ENCODE measurements at regions not wholly inside any gene's neighbourhood (a gene's known extent, or its start where the extent isn't known, plus 50 kb on each side); places are given as distances from the start of the nearest gene placed in this dataset.

DNA sequence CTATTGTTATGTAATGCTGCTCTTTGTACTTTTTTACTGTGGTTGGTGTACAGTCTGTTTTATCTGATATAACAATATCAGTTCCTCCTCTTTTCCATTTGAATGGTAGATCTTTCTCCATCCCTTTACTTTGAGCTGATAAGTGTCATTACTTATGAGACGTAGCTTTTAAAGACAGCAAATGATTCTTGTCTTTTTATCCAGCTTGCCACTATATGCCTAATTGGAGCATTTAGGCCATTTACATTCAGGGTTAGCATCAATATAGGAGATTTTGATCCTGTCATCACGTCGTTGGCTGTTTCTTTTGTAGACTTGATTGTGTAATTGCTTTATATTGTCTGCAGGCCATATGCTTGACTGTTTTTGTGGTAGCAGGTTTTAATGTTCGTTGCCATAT, 894.2 kb upstream of the ATXN8OS start:
- Histone ChIP-seq H3K4me3 (ENCODE audit: low read length) (no peak overlapping the region), H4K20me1 (ENCODE audit: insufficient read depth, low read length) (no peaks in the 10 kb centered on the region), H3K27ac (ENCODE audit: low read length) (no peak overlapping the region), H3K27me3 (ENCODE audit: low read depth, low read length) (no peaks in the 10 kb centered on the region), H3K4me2 (ENCODE audit: low read length) (no peak overlapping the region), H2AFZ (ENCODE audit: low read depth, low read length) (no peak overlapping the region), H3K4me1 (ENCODE audit: low read length) (no peaks in the 10 kb centered on the region), H3K9ac (ENCODE audit: low read length) (no peak overlapping the region), H3K9me3 (ENCODE audit: insufficient read depth, low read length) (no peaks in the 10 kb centered on the region), H3K79me2 (ENCODE audit: low read length) (no peaks in the 10 kb centered on the region), H3K36me3 (replicated peaks; ENCODE audit: low read depth, low read length) (no peaks in the 10 kb centered on the region)
- no peak for TF ChIP-seq EZH2phosphoT487 (IDR thresholded peaks at IDR 0.05; ENCODE audit: low read depth)
- TF ChIP-seq, protein P1, sequence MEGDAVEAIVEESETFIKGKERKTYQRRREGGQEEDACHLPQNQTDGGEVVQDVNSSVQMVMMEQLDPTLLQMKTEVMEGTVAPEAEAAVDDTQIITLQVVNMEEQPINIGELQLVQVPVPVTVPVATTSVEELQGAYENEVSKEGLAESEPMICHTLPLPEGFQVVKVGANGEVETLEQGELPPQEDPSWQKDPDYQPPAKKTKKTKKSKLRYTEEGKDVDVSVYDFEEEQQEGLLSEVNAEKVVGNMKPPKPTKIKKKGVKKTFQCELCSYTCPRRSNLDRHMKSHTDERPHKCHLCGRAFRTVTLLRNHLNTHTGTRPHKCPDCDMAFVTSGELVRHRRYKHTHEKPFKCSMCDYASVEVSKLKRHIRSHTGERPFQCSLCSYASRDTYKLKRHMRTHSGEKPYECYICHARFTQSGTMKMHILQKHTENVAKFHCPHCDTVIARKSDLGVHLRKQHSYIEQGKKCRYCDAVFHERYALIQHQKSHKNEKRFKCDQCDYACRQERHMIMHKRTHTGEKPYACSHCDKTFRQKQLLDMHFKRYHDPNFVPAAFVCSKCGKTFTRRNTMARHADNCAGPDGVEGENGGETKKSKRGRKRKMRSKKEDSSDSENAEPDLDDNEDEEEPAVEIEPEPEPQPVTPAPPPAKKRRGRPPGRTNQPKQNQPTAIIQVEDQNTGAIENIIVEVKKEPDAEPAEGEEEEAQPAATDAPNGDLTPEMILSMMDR (IDR thresholded peaks at IDR 0.05; ENCODE audit: low read depth, low read length) = no peak

- Histone ChIP-seq H3K9ac (ENCODE audit: low read length) (no peak overlapping the region), H3K79me2 (ENCODE audit: low read length) (no peaks in the 10 kb centered on the region), H3K4me2 (ENCODE audit: low read length) (no peak overlapping the region), H3K27me3 (ENCODE audit: low read depth, low read length) (no peaks in the 10 kb centered on the region), H3K4me1 (ENCODE audit: low read length) (no peaks in the 10 kb centered on the region), H4K20me1 (ENCODE audit: insufficient read depth, low read length) (no peaks in the 10 kb centered on the region), H3K4me3 (ENCODE audit: low read length) (no peak overlapping the region), H3K36me3 (replicated peaks; ENCODE audit: low read depth, low read length) (no peaks in the 10 kb centered on the region), H3K9me3 (ENCODE audit: insufficient read depth, low read length) (no peaks in the 10 kb centered on the region), H3K27ac (ENCODE audit: low read length) (no peak overlapping the region), H2AFZ (ENCODE audit: low read depth, low read length) (no peak overlapping the region)
- no peak for TF ChIP-seq EZH2phosphoT487 (IDR thresholded peaks at IDR 0.05; ENCODE audit: low read depth)
- TF ChIP-seq, protein P1 (IDR thresholded peaks at IDR 0.05; ENCODE audit: low read depth, low read length) = no peak
These were observed 903.0 kb upstream of the ATXN8OS start for GRCh38 chr13:69204620-69205019.

GRCh38 chr13:69202996-69203395, 904.6 kb upstream of the ATXN8OS start:
- Histone ChIP-seq H3K9ac (ENCODE audit: low read length) (no peak overlapping the region), H3K79me2 (ENCODE audit: low read length) (no peaks in the 10 kb centered on the region), H3K36me3 (replicated peaks; ENCODE audit: low read depth, low read length) (no peaks in the 10 kb centered on the region), H3K27me3 (ENCODE audit: low read depth, low read length) (no peaks in the 10 kb centered on the region), H3K4me3 (ENCODE audit: low read length) (no peak overlapping the region), H2AFZ (ENCODE audit: low read depth, low read length) (peak overlapping the region; percentile 31; the same call in 1 of the 2 replicates), H3K27ac (ENCODE audit: low read length) (no peak overlapping the region), H4K20me1 (ENCODE audit: insufficient read depth, low read length) (no peaks in the 10 kb centered on the region), H3K9me3 (ENCODE audit: insufficient read depth, low read length) (no peaks in the 10 kb centered on the region), H3K4me2 (ENCODE audit: low read length) (no peak overlapping the region), H3K4me1 (ENCODE audit: low read length) (no peaks in the 10 kb centered on the region)
- no peak for TF ChIP-seq EZH2phosphoT487 (IDR thresholded peaks at IDR 0.05; ENCODE audit: low read depth)
- TF ChIP-seq, protein P1 (IDR thresholded peaks at IDR 0.05; ENCODE audit: low read depth, low read length) = no peak

- Histone ChIP-seq H3K27me3 (ENCODE audit: low read depth, low read length) (no peaks in the 10 kb centered on the region), H2AFZ (ENCODE audit: low read depth, low read length) (no peak overlapping the region), H3K79me2 (ENCODE audit: low read length) (no peaks in the 10 kb centered on the region), H3K9ac (ENCODE audit: low read length) (no peak overlapping the region), H3K4me3 (ENCODE audit: low read length) (no peak overlapping the region), H3K4me1 (ENCODE audit: low read length) (no peaks in the 10 kb centered on the region), H3K9me3 (ENCODE audit: insufficient read depth, low read length) (no peaks in the 10 kb centered on the region), H4K20me1 (ENCODE audit: insufficient read depth, low read length) (no peaks in the 10 kb centered on the region), H3K36me3 (replicated peaks; ENCODE audit: low read depth, low read length) (no peaks in the 10 kb centered on the region), H3K27ac (ENCODE audit: low read length) (no peak overlapping the region), H3K4me2 (ENCODE audit: low read length) (no peak overlapping the region)
- TF ChIP-seq, protein P1 (IDR thresholded peaks at IDR 0.05; ENCODE audit: low read depth, low read length) = no peak
- no peak for TF ChIP-seq EZH2phosphoT487 (IDR thresholded peaks at IDR 0.05; ENCODE audit: low read depth)
These were observed 908.0 kb upstream of the ATXN8OS start for GRCh38 chr13:69199664-69200063.
